CD4-positive, alpha-beta T cell treated with Interleukin-4 for 1 hour (primary cell): ENCODE measurements at regions not wholly inside any gene's neighbourhood (a gene's known extent, or its start where the extent isn't known, plus 50 kb on each side); places are given as distances from the start of the nearest gene placed in this dataset.

Experiments
- DNase-seq, 2 donors: peaks; one replicate each; pipeline ENCODE4 v3.0.0-alpha.2; 2020 to 2022

GRCh38 chr18:78523850-78524249 is 455.8 kb upstream of the SALL3 start:
- no peak for DNase-seq

GRCh38 chr18:78525366-78526111 is 454.1 kb upstream of the SALL3 start:
- no peak for DNase-seq

GRCh38 chr18:78526275-78526674 is 453.3 kb upstream of the SALL3 start:
- DNase-seq, result no peak

- no peak for DNase-seq
Measured at GRCh38 chr18:78526923-78527711, 452.5 kb upstream of the SALL3 start.

- DNase-seq, result no peak
Measured at GRCh38 chr18:78527984-78528383, 451.6 kb upstream of the SALL3 start.

GRCh38 chr18:78528411-78529258 is 451.0 kb upstream of the SALL3 start:
- DNase-seq, result no peak

- no peak for DNase-seq
Measured at GRCh38 chr18:78531637-78532036, 448.0 kb upstream of the SALL3 start.

- DNase-seq, result no peak
Measured at GRCh38 chr18:78538669-78539440, 440.8 kb upstream of the SALL3 start.

- no peak for DNase-seq
Measured at GRCh38 chr18:78540636-78541529, 438.7 kb upstream of the SALL3 start.

- no peak for DNase-seq
Measured at GRCh38 chr18:78542204-78542603, 437.4 kb upstream of the SALL3 start.

- DNase-seq, result no peak
Measured at GRCh38 chr18:78543201-78543725, 436.4 kb upstream of the SALL3 start.

- no peak for DNase-seq
Measured at GRCh38 chr18:78546281-78546680, 433.3 kb upstream of the SALL3 start.

- no peak for DNase-seq
Measured at GRCh38 chr18:78547817-78548216, 431.8 kb upstream of the SALL3 start.

GRCh38 chr18:78548261-78549058 is 431.2 kb upstream of the SALL3 start:
- DNase-seq, result no peak

GRCh38 chr18:78549971-78550370 is 429.6 kb upstream of the SALL3 start:
- DNase-seq, result no peak

- DNase-seq, result no peak
Measured at GRCh38 chr18:78554944-78555608, 424.5 kb upstream of the SALL3 start.

- no peak for DNase-seq
Measured at GRCh38 chr18:78557371-78557770, 422.2 kb upstream of the SALL3 start.

GRCh38 chr18:78558101-78558810 is 421.4 kb upstream of the SALL3 start:
- no peak for DNase-seq

GRCh38 chr18:78558948-78559347 is 420.7 kb upstream of the SALL3 start:
- no peak for DNase-seq
